Parathyroid adenoma (tissue), 2 donors: ENCODE measurements at regions not wholly inside any gene's neighbourhood (a gene's known extent, or its start where the extent isn't known, plus 50 kb on each side); places are given as distances from the start of the nearest gene placed in this dataset.
"Not testable (repeated sequence)": the region's sequence is repeated elsewhere in the genome, so short reads cannot be mapped to it uniquely, and the experiment has no call there.

Experiments used
- H2AFZ ChIP-seq: fragments of 300-600 bp; sonication (generic); one replicate; pipeline ENCODE4 v1.7.0; 2017; ENCODE audit warnings: antibody characterized with exemption, mild to moderate bottlenecking
- H3K27ac ChIP-seq: fragments of 300-600 bp; sonication (generic); one replicate; pipeline ENCODE4 v1.7.0; 2017
- H3K27me3 ChIP-seq: fragments of 300-600 bp; sonication (generic); one replicate; pipeline ENCODE4 v1.7.0; 2017; ENCODE audit warnings: low read length; ENCODE audit not compliant: control insufficient read depth, insufficient read depth
- H3K36me3 ChIP-seq: fragments of 300-600 bp; sonication (generic); one replicate; pipeline ENCODE4 v1.7.0; 2017; ENCODE audit warnings: low read length; ENCODE audit not compliant: control insufficient read depth, insufficient read depth
- H3K4me1 ChIP-seq: fragments of 300-600 bp; sonication (generic); one replicate; pipeline ENCODE4 v1.7.0; 2017; ENCODE audit warnings: control low read depth
- H3K4me2 ChIP-seq: fragments of 300-600 bp; sonication (generic); one replicate; pipeline ENCODE4 v1.7.0; 2017; ENCODE audit warnings: low read length
- H3K4me3 ChIP-seq: fragments of 300-600 bp; sonication (generic); one replicate; pipeline ENCODE4 v1.7.0; 2017; ENCODE audit warnings: low read depth, low read length
- H3K79me2 ChIP-seq: fragments of 300-600 bp; sonication (generic); one replicate; pipeline ENCODE4 v1.7.0; 2017; ENCODE audit warnings: control low read depth
- H3K9ac ChIP-seq: fragments of 300-600 bp; sonication (generic); one replicate; pipeline ENCODE4 v1.7.0; 2017; ENCODE audit warnings: mild to moderate bottlenecking
- H3K9me3 ChIP-seq: fragments of 300-600 bp; sonication (generic); one replicate; pipeline ENCODE4 v1.7.0; 2017; ENCODE audit warnings: low read length; ENCODE audit not compliant: control insufficient read depth
- TF ChIP-seq, protein P1 (sequence below): fragments of 300-600 bp; sonication (generic); IDR thresholded peaks from one replicate; pipeline ENCODE4 v1.7.0; 2017; ENCODE audit warnings: antibody characterized with exemption, mild to moderate bottlenecking
- donor health status: primary hyperparathyroidism.

DNA sequence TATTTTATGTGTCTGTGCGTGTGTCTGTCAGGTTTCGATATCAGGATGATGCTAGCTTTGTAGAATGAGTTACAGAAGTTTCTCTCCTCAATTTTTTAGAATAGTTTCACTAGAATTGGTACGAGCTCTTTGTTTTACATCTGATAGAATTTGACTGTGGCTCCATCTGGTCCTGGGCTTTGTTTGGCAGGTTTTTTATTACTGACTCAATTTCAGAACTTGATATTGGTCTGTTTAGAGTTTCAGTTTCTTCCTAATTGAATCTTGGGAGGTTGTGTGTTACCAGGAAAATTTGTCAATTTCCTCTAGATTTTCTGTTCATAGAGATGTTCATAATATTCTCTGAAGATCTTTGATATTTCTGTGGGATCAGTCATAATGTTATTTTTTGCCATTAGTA, 289.4 kb upstream of the COL3A1 start:
- H2AFZ ChIP-seq: no peak overlapping the region
- H3K4me1 ChIP-seq: no peaks in the 10 kb centered on the region
- no peaks in the 10 kb centered on the region for H3K9me3 ChIP-seq
- no peak overlapping the region for H3K9ac ChIP-seq
- H3K36me3 ChIP-seq: no peaks in the 10 kb centered on the region
- H3K79me2 ChIP-seq: no peaks in the 10 kb centered on the region
- no peak overlapping the region for H3K4me3 ChIP-seq
- no peaks in the 10 kb centered on the region for H3K27me3 ChIP-seq
- H3K4me2 ChIP-seq: no peak overlapping the region
- H3K27ac ChIP-seq: no peak overlapping the region
- TF ChIP-seq, protein P1, sequence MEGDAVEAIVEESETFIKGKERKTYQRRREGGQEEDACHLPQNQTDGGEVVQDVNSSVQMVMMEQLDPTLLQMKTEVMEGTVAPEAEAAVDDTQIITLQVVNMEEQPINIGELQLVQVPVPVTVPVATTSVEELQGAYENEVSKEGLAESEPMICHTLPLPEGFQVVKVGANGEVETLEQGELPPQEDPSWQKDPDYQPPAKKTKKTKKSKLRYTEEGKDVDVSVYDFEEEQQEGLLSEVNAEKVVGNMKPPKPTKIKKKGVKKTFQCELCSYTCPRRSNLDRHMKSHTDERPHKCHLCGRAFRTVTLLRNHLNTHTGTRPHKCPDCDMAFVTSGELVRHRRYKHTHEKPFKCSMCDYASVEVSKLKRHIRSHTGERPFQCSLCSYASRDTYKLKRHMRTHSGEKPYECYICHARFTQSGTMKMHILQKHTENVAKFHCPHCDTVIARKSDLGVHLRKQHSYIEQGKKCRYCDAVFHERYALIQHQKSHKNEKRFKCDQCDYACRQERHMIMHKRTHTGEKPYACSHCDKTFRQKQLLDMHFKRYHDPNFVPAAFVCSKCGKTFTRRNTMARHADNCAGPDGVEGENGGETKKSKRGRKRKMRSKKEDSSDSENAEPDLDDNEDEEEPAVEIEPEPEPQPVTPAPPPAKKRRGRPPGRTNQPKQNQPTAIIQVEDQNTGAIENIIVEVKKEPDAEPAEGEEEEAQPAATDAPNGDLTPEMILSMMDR: no peak

DNA sequence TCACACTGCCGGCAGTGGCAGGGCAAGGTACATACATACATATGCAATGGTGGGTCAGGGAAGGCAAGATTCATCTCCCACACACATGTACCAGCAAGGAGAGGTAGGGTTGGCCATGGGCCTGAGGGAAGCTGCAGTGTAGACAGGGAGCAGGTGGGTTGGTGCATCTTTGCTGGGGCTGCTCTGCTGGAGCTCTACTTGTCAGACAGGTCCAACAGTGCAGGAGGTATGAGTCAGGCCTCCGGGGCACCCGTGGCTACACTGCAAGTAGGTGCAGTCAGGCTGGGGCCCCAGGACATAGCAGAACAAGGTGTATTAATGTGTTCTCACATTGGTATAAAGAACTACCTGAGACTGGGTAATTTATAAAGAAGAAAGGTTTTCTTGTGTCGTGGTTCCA, 281.1 kb upstream of the COL3A1 start:
- TF ChIP-seq, protein P1: no peak
- no peaks in the 10 kb centered on the region for H3K27me3 ChIP-seq
- H3K36me3 ChIP-seq: no peaks in the 10 kb centered on the region

DNA sequence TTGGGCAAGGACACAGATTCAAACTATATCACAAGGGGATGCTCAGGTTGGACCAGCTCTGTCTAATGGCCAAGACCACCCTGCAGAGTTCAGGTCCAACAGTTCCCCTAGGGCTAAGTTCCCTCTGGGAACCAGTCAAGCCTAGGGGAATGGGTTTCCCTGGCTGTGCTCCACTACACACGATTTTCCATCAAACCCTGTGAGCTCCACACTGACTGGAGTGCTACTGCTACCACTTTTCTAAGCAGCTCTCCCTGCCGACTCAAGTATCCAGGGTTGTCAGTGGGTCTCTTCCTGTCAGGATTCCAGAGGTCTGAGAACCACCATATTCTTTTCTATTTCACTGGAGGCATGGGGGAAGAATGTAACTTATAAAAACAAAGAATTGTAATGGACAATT, 280.4 kb upstream of the COL3A1 start:
- H3K27ac ChIP-seq: no peak overlapping the region
- no peaks in the 10 kb centered on the region for H3K36me3 ChIP-seq
- H3K9ac ChIP-seq: no peak overlapping the region
- H3K4me3 ChIP-seq: no peak overlapping the region
- H3K9me3 ChIP-seq: no peaks in the 10 kb centered on the region
- H3K27me3 ChIP-seq: no peaks in the 10 kb centered on the region
- H3K79me2 ChIP-seq: no peaks in the 10 kb centered on the region
- no peak overlapping the region for H3K4me2 ChIP-seq
- no peak overlapping the region for H2AFZ ChIP-seq
- no peaks in the 10 kb centered on the region for H3K4me1 ChIP-seq
- TF ChIP-seq, protein P1: no peak

More for the DNA sequence above, 281.1 kb upstream of the COL3A1 start:
- Histone ChIP-seq H3K79me2 (no peaks in the 10 kb centered on the region), H2AFZ (no peak overlapping the region), H3K27ac (no peak overlapping the region), H3K9me3 (no peaks in the 10 kb centered on the region), H3K4me3 (no peak overlapping the region), H3K4me1 (no peaks in the 10 kb centered on the region), H3K4me2 (no peak overlapping the region), H3K9ac (no peak overlapping the region)

DNA sequence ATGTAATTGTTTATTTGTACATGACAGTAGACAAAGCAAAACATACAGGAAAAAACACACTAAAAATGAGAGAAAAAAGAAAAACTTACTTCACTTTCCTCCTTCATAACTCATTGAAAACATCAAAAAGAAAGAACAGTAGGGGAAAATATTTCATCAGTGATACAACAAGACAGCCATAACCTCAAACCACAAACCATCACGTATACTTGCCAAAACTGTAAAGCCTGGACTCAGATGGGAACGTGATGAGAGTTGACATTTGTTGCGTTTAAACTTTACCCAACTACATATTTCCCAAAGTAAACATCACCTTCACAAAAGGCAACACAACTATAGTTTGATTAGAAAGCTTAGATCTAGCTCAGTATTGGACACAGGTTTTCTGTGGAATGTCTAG, 278.2 kb upstream of the COL3A1 start:
- Histone ChIP-seq H3K36me3 (no peaks in the 10 kb centered on the region), H3K4me3 (no peak overlapping the region), H3K27ac (no peak overlapping the region)

DNA sequence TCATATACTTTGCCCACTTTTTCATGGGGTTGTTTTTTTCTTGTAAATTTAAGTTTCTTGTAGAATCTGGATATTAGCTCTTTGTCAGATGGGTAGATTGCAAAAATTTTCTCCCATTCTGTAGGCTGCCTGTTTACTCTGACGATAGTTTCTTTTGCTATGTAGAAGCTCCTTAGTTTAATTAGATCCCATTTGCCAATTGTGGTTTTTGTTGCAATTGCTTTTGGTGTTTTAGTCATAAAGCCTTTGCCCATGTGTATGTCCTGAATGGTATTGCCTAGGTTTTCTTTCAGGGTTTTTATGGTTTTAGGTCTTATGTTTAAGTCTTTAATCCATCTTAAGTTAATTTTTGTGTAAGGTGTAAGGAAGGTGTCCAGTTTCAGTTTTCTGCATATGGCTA, 276.0 kb upstream of the COL3A1 start:
- not testable (repeated sequence) for H3K9ac ChIP-seq, H3K27me3 ChIP-seq, H3K27ac ChIP-seq, H3K9me3 ChIP-seq, H3K4me2 ChIP-seq, H3K36me3 ChIP-seq, H3K4me3 ChIP-seq, H2AFZ ChIP-seq, H3K4me1 ChIP-seq, H3K79me2 ChIP-seq

More for the DNA sequence above, 278.2 kb upstream of the COL3A1 start:
- Histone ChIP-seq H3K4me2 (no peak overlapping the region), H3K4me1 (no peaks in the 10 kb centered on the region), H3K9me3 (no peaks in the 10 kb centered on the region), H3K27me3 (no peaks in the 10 kb centered on the region), H2AFZ (no peak overlapping the region), H3K79me2 (no peaks in the 10 kb centered on the region), H3K9ac (no peak overlapping the region)
- TF ChIP-seq, protein P1: no peak
